GM12878 (cell line): ENCODE measurements at regions not wholly inside any gene's neighbourhood (a gene's known extent, or its start where the extent isn't known, plus 50 kb on each side); places are given as distances from the start of the nearest gene placed in this dataset.

ENCODE experiments used
- BHLHE40 ChIP-seq, 2 experiments: fragments of 450-650 bp in 1 of 2; IDR thresholded peaks; 2 replicates each; pipeline ENCODE4 v1.6.1; 2011 to 2017; ENCODE audit warnings: low read depth in 2 of 2, borderline replicate concordance in 1 of 2, improper control_type of control experiment in 1 of 2, low read length in 1 of 2, mild to moderate bottlenecking in 1 of 2
- CEBPB ChIP-seq, 2 experiments: fragments of 150-350 bp in 1 of 2; IDR thresholded peaks; 2 replicates each; pipeline ENCODE4 v1.6.1; 2012 to 2014; ENCODE audit warnings: low read depth in 2 of 2, low read length in 2 of 2, borderline replicate concordance in 1 of 2, inconsistent platforms in 1 of 2
- CREB1 ChIP-seq: IDR thresholded peaks from 2 replicates; pipeline ENCODE4 v1.6.1; 2012; ENCODE audit warnings: low read depth, mild to moderate bottlenecking, inconsistent platforms
- E2F4 ChIP-seq: IDR thresholded peaks from 2 replicates; pipeline ENCODE4 v1.6.1; 2012; ENCODE audit warnings: low read depth, low read length, improper control_type of control experiment
- E4F1 ChIP-seq: fragments of 450-650 bp; IDR thresholded peaks from 2 replicates; pipeline ENCODE4 v1.6.1; 2018; ENCODE audit warnings: borderline replicate concordance, mild to moderate bottlenecking; ENCODE audit not compliant: partially characterized antibody
- EZH2 ChIP-seq: IDR thresholded peaks from 2 replicates; pipeline ENCODE4 v1.6.1; 2012; ENCODE audit warnings: low read depth, mild to moderate bottlenecking, control low read depth, inconsistent platforms, low read length, borderline replicate concordance; ENCODE audit not compliant: control insufficient read depth
- HDAC6 ChIP-seq: fragments of 200-600 bp; sonication (generic); IDR thresholded peaks from one replicate; pipeline ENCODE4 v1.8.0; 2017; ENCODE audit warnings: antibody characterized with exemption; ENCODE audit not compliant: unreplicated experiment
- MYC ChIP-seq: IDR thresholded peaks from 2 replicates; pipeline ENCODE4 v1.6.1; 2011; ENCODE audit warnings: mild to moderate bottlenecking, low read length, moderate library complexity, inconsistent platforms; ENCODE audit not compliant: insufficient read depth, insufficient replicate concordance, insufficient read length, severe bottlenecking
- NFXL1 ChIP-seq: fragments of 450-650 bp; IDR thresholded peaks from 2 replicates; pipeline ENCODE4 v1.6.1; 2017; ENCODE audit warnings: antibody characterized with exemption, mild to moderate bottlenecking, borderline replicate concordance
- RAD21 ChIP-seq: IDR thresholded peaks from 2 replicates; pipeline ENCODE4 v1.6.1; 2011; ENCODE audit warnings: mild to moderate bottlenecking, low read depth, low read length, moderate library complexity; ENCODE audit not compliant: insufficient read depth
- SIX5 ChIP-seq: IDR thresholded peaks from 2 replicates; pipeline ENCODE4 v1.6.1; 2011; ENCODE audit warnings: mild to moderate bottlenecking, low read depth, low read length, moderate library complexity; ENCODE audit not compliant: severe bottlenecking
- SP1 ChIP-seq: IDR thresholded peaks from one replicate; pipeline ENCODE4 v1.6.1; 2011; ENCODE audit warnings: low read depth, low read length
- ZNF217 ChIP-seq: fragments of 450-650 bp; IDR thresholded peaks from 2 replicates; pipeline ENCODE4 v1.6.1; 2017; ENCODE audit warnings: antibody characterized with exemption, mild to moderate bottlenecking
- TF ChIP-seq, protein P1 (sequence below): IDR thresholded peaks from 2 replicates; pipeline ENCODE4 v1.6.1; 2011; ENCODE audit warnings: borderline replicate concordance, low read depth, mild to moderate bottlenecking, moderate library complexity, mixed read lengths, low read length; ENCODE audit not compliant: insufficient read depth; ENCODE audit errors: extremely low read length

DNA sequence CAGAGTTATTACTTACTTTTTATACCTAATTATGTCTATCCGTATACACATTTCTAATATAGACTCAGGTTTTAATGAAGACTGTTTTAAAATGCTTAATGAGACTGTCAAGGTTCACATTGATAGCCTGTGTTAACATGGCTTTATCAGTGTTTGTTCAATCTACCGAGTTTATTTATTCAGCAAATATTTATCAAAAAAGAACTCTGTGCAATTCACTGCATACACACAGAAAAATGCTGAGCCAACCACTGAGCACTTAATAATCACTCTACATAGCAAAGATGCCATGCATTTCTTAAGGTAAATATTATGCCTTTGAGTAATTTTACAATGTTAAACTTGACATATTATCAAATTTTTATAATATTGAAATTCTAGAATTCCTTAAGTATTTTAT lies 428.2 kb downstream of the ANXA1 start:
- TF ChIP-seq CREB1 (no peak), ZNF217 (no peak), E4F1 (no peak), BHLHE40 (IDR thresholded peaks at IDR 0.05; ENCODE audit: borderline replicate concordance in 1 of 2, low read depth in 2 of 2, low read length in 1 of 2) (no peak), RAD21 (no peak), CEBPB (IDR thresholded peaks at IDR 0.05; ENCODE audit: borderline replicate concordance in 1 of 2, low read depth in 2 of 2, low read length in 2 of 2) (no peak), SIX5 (no peak), HDAC6 (no peak), SP1 (no peak), E2F4 (no peak), MYC (no peak), NFXL1 (no peak), EZH2 (no peak)
- TF ChIP-seq, protein P1, sequence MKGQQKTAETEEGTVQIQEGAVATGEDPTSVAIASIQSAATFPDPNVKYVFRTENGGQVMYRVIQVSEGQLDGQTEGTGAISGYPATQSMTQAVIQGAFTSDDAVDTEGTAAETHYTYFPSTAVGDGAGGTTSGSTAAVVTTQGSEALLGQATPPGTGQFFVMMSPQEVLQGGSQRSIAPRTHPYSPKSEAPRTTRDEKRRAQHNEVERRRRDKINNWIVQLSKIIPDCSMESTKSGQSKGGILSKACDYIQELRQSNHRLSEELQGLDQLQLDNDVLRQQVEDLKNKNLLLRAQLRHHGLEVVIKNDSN = no peak
